Stimulated activated CD4-positive, alpha-beta T cell treated with anti-CD3 and anti-CD28 coated beads, Interleukin-4, amount 100 ng/mL, for 4 hours (primary cell): ENCODE measurements at regions not wholly inside any gene's neighbourhood (a gene's known extent, or its start where the extent isn't known, plus 50 kb on each side); places are given as distances from the start of the nearest gene placed in this dataset.
"Not testable (repeated sequence)": the region's sequence is repeated elsewhere in the genome, so short reads cannot be mapped to it uniquely, and the experiment has no call there.

Experiments used
- DNase-seq, 2 experiments: peaks; one replicate each; pipeline ENCODE4 v3.0.0-alpha.2; 2020

- DNase-seq, result no peak
Observed at GRCh38 chr12:73221836-73222235, 949.7 kb downstream of the TRHDE start.

- no peak for DNase-seq
Observed at GRCh38 chr12:73225371-73225937, 953.3 kb downstream of the TRHDE start.

- no peak for DNase-seq
Observed at GRCh38 chr12:73225941-73226340, 953.8 kb downstream of the TRHDE start.

GRCh38 chr12:73226593-73226992 is 954.4 kb downstream of the TRHDE start:
- no peak for DNase-seq

DNA sequence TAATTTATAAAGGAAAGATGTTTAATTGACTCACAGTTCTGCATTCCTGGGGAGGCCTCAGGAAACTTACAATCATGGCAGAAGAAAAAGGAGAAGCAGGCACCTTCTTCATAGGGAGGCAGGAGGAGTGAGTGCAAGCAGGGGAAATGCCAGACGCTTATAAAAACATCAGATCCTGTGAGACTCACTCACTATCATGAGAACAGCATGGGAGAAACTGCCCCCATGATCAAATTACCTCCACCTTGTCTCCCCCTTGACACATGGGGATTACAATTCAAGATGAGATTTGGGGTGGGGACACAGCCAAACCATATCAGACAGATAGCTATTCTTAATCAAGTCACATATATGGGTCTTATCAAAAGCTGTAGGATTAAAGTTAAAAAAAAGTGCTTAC is 956.7 kb downstream of the TRHDE start:
- DNase-seq, result not testable (repeated sequence)

GRCh38 chr12:73235387-73235786 is 963.2 kb downstream of the TRHDE start:
- no peak for DNase-seq

- no peak for DNase-seq
Observed at GRCh38 chr12:73240110-73240509, 967.9 kb downstream of the TRHDE start.

DNA sequence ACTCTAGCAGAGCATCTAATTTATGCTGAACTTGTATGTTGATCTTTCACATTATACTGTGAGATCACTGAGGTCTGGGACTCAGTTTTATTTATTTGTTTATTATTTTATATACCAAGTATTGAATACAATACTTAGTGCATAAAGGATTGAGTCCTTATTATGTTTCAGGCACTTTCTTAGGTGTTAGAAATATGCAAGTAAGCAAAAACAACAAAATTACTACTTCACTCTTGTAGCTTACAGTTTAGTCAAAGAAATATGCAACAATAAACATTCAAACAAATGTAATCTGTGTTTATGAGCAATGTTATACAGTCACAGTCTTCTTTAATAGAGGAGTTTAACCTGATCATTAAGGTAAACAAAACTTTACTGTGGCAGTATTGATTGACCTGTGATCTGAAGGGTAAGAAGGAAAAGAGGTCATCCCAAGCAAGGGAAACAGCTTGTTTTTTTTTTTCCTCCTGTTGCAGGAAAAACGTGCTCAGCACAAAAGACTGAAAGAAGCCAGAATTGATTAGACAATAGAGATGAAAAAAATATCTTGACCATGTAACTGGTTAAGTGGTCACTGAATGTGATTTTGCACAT is 990.7 kb downstream of the TRHDE start:
- no peak for DNase-seq

GRCh38 chr12:73266206-73266605 is 994.0 kb downstream of the TRHDE start:
- DNase-seq, result no peak

GRCh38 chr12:73274976-73275375 is 1002.8 kb downstream of the TRHDE start:
- no peak for DNase-seq

GRCh38 chr12:73277971-73278370 is 1005.8 kb downstream of the TRHDE start:
- DNase-seq, result no peak

DNA sequence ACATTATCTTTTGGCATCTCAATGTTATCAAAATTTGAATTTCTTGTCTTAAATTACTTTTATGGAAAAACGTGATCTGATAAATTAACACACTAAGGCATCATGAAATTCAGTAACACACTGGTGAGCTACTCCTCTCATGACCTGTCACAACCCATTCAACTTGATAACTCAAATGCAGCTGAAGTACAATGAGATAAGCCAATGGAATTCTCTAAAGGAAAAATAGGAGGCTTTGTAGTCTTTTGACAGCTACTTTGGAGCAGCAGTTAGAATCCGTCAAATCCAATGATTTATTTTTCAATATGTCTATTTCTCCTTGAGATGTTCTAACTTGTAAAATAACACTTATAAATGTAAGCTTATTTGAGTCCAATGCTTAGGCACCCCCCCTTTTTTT is 1029.4 kb downstream of the TRHDE start:
- no peak for DNase-seq

GRCh38 chr12:73307260-73307659 is 1035.1 kb downstream of the TRHDE start:
- DNase-seq, result no peak

DNA sequence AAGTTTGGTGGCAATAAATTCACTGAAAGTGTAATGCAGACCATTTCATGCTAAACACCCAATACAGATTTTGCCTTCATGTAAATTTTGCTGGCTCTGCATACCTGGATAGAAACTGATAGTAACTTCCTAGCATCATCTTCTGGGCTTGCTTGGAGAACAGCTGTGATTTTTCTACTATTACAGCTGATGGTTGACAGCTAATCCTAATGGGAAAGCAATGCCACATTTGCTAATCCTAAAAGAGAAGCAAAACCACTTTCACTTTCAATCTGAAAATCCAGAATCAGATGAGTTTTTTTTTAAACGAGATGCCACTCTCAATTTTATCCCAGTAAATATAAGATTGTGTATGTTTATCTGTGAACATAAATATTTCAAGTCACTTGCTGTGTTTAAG is 1035.9 kb downstream of the TRHDE start:
- no peak for DNase-seq

DNA sequence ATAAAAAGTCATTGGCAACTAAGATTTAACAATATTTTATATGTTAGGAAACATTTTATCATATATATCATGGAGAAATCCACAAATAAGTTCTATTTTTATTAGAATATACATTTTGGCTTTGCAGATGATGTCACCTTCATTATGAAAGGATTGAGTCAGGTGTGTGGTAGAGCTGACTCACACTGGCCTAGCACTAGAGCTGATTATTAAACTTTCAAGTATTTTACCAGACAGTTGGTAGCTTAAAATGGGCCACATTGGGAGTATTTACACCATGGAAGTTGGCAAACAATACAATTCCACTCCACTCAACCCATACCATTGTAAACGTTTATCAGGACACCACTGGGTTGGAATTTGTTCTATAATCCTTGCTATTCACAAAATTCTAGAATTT is 1036.6 kb downstream of the TRHDE start:
- DNase-seq, result no peak

DNA sequence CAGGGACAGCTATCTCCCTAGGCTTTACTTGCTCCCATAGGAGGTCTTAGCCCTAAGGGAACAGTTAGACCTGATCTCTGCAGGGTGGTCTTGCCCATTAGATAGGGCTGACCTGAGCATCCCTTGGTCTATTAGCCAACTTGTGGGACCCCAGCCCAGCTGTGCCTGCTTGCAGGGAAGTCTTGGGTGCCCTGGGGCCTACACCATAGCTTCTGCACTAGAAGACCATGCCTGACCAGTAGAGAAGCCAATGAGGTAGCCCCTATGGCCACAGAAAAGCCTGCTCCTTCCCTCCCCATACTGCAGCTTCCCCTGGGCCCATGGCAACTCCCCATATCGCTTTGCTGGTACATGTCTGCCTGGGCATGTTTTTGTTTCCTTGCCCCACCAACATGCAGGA is 1049.1 kb downstream of the TRHDE start:
- no peak for DNase-seq

- no peak for DNase-seq
Observed at GRCh38 chr12:73321776-73322175, 1049.6 kb downstream of the TRHDE start.

GRCh38 chr12:73330584-73331351 is 1058.6 kb downstream of the TRHDE start:
- no peak for DNase-seq

GRCh38 chr12:73341559-73342247 is 1069.5 kb downstream of the TRHDE start:
- no peak for DNase-seq

- no peak for DNase-seq
Observed at GRCh38 chr12:73342733-73343132, 1070.6 kb downstream of the TRHDE start.

GRCh38 chr12:73352826-73353225 is 1080.7 kb downstream of the TRHDE start:
- no peak for DNase-seq

DNA sequence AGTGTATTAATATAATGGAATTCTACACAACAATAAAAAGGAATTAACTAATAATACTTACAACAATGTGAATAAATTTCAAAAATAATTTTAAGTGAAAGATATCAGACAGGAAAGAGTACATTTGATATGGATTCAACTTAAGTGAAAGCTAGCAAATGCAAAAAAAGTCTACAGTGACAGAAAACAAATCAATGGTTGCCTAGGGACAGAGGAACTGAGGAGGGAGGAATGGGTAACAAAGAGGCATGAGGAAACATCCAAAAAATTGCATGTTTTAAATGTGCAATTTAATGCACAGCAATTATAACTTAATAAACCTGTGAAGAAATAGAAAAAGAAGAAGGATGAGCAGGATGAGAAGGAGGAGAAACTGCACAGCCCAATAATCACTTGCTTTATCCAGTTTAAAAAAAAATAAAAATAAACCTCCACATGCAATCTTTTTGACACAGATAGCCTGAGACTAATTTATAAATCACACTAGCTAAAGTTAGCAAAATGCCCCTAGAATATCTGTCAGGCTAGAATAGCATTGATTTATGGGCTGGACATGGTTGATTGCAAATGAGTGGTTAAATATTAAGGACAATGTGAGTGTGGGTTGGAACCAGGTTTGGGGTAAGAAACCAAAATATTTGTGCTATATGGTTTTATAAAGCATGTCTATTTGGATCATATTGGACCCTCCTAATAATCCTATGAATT is 1089.1 kb downstream of the TRHDE start:
- no peak for DNase-seq

DNA sequence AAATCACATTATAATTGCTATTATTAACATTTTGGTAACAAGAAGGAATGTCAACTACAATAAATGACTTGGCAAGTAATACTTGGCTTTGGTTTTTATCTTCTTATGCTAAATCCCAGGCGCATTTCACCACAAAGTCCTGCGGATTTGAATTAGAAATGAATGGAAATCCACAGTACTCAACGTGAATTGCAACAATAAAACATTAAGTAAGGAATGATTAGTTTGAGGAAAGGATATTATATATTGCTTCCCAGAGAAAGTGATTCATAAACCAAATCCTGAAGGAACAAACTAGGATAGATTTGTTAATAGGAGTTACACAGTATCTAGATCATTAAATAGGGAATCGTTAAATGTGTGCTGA is 1089.7 kb downstream of the TRHDE start:
- no peak for DNase-seq
